ENCODE measurements at regions not wholly inside any gene's neighbourhood (a gene's known extent, or its start where the extent isn't known, plus 50 kb on each side); places are given as distances from the start of the nearest gene placed in this dataset.

GRCh38 chrX:39507617-39508299 lies 590.0 kb downstream of the BCOR start:
- no peak overlapping the region for H3K27ac ChIP-seq
- TF ChIP-seq, protein P1, sequence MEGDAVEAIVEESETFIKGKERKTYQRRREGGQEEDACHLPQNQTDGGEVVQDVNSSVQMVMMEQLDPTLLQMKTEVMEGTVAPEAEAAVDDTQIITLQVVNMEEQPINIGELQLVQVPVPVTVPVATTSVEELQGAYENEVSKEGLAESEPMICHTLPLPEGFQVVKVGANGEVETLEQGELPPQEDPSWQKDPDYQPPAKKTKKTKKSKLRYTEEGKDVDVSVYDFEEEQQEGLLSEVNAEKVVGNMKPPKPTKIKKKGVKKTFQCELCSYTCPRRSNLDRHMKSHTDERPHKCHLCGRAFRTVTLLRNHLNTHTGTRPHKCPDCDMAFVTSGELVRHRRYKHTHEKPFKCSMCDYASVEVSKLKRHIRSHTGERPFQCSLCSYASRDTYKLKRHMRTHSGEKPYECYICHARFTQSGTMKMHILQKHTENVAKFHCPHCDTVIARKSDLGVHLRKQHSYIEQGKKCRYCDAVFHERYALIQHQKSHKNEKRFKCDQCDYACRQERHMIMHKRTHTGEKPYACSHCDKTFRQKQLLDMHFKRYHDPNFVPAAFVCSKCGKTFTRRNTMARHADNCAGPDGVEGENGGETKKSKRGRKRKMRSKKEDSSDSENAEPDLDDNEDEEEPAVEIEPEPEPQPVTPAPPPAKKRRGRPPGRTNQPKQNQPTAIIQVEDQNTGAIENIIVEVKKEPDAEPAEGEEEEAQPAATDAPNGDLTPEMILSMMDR (IDR thresholded peaks at IDR 0.05) = no peak
- no peak overlapping the region for H3K4me3 ChIP-seq
- no peak for DNase-seq (ENCODE audit: low spot score)

- Histone ChIP-seq H3K4me3 (no peak overlapping the region), H3K27ac (no peak overlapping the region)
- TF ChIP-seq, protein P1 (IDR thresholded peaks at IDR 0.05) = no peak
- DNase-seq (ENCODE audit: low spot score) = no peak
These were observed 589.5 kb downstream of the BCOR start for GRCh38 chrX:39508300-39508692.

GRCh38 chrX:39509157-39509556 lies 588.6 kb downstream of the BCOR start:
- Histone ChIP-seq H3K27ac (no peak overlapping the region), H3K4me3 (no peak overlapping the region)
- DNase-seq (ENCODE audit: low spot score) = no peak
- TF ChIP-seq, protein P1 (IDR thresholded peaks at IDR 0.05) = no peak

DNA sequence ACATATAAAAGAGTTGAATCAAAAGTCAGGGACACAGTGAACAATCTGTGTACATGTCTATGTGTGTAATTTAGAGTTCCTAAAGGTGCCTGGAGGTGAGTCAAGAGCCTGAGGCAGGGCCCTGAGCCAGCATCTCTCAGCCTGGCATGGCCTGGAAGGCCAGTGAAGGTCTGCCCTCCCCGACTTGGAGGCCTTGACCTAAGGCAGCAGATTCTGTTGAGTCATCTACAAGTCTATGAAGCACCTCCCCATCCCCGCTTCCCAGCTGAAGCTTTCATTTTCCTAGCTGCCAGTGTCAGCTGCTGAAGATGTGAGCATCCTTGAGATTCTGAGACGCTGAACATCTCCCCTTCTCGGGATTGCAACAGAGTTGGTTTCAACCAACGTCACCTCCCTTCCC lies 583.9 kb downstream of the BCOR start:
- no peak for DNase-seq (ENCODE audit: low spot score)
- Histone ChIP-seq H3K4me3 (no peak overlapping the region), H3K27ac (no peak overlapping the region)
- TF ChIP-seq, protein P1 (IDR thresholded peaks at IDR 0.05) = no peak

DNA sequence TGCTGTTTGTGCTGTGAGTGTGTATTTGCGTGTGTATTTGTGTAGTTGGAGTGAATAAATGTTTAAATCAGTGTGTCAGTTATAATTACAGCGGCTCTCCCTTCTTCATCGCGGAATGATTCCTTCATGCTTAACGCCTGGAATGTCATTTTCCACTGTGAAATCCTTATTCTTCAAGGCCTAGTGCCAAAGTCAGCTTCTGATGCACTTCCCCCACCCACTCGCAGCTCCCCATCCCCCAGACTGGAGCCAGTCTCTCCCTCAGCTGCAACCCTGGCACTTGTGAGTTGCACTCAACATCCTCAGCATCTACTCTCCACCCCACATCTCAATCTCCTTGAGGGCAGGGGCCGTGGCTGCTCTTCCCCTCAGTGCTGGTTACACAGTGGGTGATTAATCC lies 583.0 kb downstream of the BCOR start:
- TF ChIP-seq, protein P1 (IDR thresholded peaks at IDR 0.05) = no peak
- H3K27ac ChIP-seq = no peak overlapping the region
- no peak for DNase-seq (ENCODE audit: low spot score)
- H3K4me3 ChIP-seq = no peak overlapping the region

GRCh38 chrX:39516427-39516841 lies 581.3 kb downstream of the BCOR start:
- DNase-seq (ENCODE audit: low spot score) = no peak
- Histone ChIP-seq H3K27ac (no peak overlapping the region), H3K4me3 (no peak overlapping the region)
- TF ChIP-seq, protein P1 (IDR thresholded peaks at IDR 0.05) = no peak

- peak overlapping the region; percentile 34 for H3K4me3 ChIP-seq
- H3K27ac ChIP-seq = peak overlapping the region in 1 of 2 donors; percentile 10
- DNase-seq (ENCODE audit: low spot score) = no peak
These were observed 579.2 kb downstream of the BCOR start for GRCh38 chrX:39518476-39519029.

More at GRCh38 chrX:39518476-39519029, 579.2 kb downstream of the BCOR start:
- TF ChIP-seq, protein P1 (IDR thresholded peaks at IDR 0.05) = no peak

All from coronary artery (tissue), 2 donors.